ENCODE measurements at regions not wholly inside any gene's neighbourhood (a gene's known extent, or its start where the extent isn't known, plus 50 kb on each side); places are given as distances from the start of the nearest gene placed in this dataset.

DNA sequence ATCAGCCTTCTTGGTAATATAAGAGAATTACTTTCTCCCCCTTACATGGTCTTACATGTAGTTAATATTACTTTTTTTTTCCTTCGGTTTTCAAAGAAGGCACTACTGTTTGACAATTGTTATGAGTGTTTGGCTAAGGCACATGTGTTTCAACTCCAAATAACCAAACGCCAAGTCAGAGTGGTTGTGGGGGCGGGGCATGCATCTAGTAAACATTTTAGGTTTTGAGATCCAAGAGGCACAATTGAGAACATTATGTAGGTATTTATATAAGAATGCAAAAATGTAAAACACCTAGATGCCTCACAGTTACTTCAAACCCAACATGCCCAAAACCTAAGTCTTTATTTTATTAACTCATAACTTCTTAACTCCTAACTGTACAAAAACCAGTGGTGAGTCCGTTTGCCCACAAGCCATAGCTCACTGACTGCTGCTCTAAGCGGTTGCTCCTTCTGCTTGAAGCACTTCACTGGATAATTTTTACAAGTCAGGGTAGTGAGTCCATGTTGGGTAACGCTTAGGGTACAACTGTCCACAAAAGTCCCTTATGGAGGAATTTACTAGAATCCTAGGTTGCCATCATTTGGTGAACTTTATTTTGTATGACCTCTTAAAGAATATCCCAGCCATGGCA is 189.9 kb downstream of the HUNK start:
- WGBS, 2 donors = 69% methylated on average over 6 of the region's 6 CpGs
- DNase-seq (no peak), ATAC-seq (no peak)
- Histone ChIP-seq H3K4me1 (no peaks in the 10 kb centered on the region), H3K9me3 (no peaks in the 10 kb centered on the region), H3K36me3 (replicated peaks in 1 of 2; ENCODE audit: insufficient read depth in 1 of 2, low read depth in 2 of 2) (no peaks in the 10 kb centered on the region), H3K27me3 (no peaks in the 10 kb centered on the region), H3K27ac (no peak overlapping the region), H3K4me3 (no peak overlapping the region)
- intact Hi-C loops (cut with DNase I) = no loop called here
- no peak for TF ChIP-seq CTCF (IDR thresholded peaks at IDR 0.05)

DNA sequence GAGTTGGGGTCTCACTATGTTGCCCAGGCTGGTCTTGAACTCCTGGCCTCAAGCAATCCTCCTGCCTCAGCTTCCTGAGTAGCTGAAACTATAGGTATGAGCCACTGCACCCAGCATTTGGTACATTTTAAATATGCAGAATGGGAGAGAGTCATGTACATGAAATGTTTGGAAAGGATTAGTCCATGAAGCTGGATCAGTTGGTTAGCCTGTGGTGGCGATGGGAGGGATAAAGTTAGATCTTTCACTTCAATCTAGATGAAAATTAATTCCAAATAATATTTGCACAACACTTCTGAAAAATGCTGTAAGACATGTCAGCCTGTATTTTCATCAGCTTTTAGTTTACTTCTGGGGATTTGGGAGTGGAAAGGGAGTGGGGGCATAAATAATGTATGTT is 188.9 kb downstream of the HUNK start:
- DNase-seq = no peak
- H3K9me3 ChIP-seq = no peaks in the 10 kb centered on the region
- no peak overlapping the region for H3K27ac ChIP-seq
- no peak overlapping the region for H3K4me3 ChIP-seq
- WGBS, 2 donors = 81 to 95% methylated on average over 1 of the region's 1 CpG
- no peaks in the 10 kb centered on the region for H3K4me1 ChIP-seq
- H3K36me3 ChIP-seq (replicated peaks in 1 of 2; ENCODE audit: insufficient read depth in 1 of 2, low read depth in 2 of 2) = no peaks in the 10 kb centered on the region
- TF ChIP-seq POLR2A (IDR thresholded peaks at IDR 0.05) = no peak
- no peak for TF ChIP-seq CTCF (IDR thresholded peaks at IDR 0.05)
- H3K27me3 ChIP-seq = no peaks in the 10 kb centered on the region
- intact Hi-C loops (cut with DNase I) = no loop called here
- no peak for ATAC-seq

DNA sequence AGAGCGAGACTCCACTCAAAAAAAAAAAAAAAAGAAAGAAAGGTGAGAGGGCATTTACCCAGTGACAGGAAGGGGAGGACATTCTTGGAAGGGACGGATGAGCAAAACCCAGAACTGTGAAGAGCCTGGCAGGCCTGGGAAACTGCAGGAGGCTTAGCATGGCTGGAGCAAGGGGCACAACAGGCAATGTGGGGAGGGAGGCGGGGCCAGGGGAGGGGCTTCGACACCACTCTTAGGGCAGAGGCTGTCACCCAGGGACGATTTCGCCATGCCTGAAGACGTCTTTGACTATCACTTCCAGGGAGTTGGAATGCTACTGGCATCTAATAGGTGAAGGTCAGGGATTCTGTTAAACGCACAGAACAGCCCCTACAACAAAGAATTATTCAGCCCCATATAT is 184.0 kb downstream of the HUNK start:
- Histone ChIP-seq H3K9me3 (no peaks in the 10 kb centered on the region), H3K27ac (no peak overlapping the region), H3K27me3 (no peaks in the 10 kb centered on the region), H3K4me1 (no peaks in the 10 kb centered on the region), H3K4me3 (no peak overlapping the region), H3K36me3 (replicated peaks in 1 of 2; ENCODE audit: insufficient read depth in 1 of 2, low read depth in 2 of 2) (no peaks in the 10 kb centered on the region)
- DNase-seq (no peak), ATAC-seq (no peak)
- intact Hi-C loops (cut with DNase I) = no loop called here
- TF ChIP-seq POLR2A (IDR thresholded peaks at IDR 0.05) (no peak), CTCF (IDR thresholded peaks at IDR 0.05) (no peak)
- 72 to 79% methylated on average over 8 of the region's 8 CpGs for WGBS, 2 donors

DNA sequence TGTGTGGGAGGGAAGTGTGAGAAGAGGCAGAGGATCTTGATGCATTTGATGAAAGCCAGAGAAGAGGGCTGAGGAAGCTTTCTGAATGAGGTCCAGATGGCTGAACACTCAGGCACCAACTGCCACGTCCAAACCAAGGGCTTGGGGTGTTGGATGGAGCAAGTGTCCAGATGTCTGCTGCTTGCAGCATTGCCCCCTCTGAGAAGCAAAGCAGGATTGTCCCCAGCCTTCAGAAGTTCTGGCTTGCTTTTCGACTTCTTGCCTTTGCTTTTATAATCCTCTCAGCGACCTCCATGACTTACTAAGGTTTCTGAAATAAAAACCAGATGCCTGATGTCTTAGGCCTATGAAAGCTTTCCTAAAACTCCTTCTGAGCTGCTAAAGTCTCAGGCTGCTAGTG is 182.5 kb downstream of the HUNK start:
- Histone ChIP-seq H3K4me3 (no peak overlapping the region), H3K9me3 (no peaks in the 10 kb centered on the region), H3K27ac (no peak overlapping the region), H3K4me1 (no peaks in the 10 kb centered on the region), H3K36me3 (replicated peaks in 1 of 2; ENCODE audit: insufficient read depth in 1 of 2, low read depth in 2 of 2) (no peaks in the 10 kb centered on the region), H3K27me3 (no peaks in the 10 kb centered on the region)
- DNase-seq (peak in 1 of 4 donors; percentile 3), ATAC-seq (no peak)
- WGBS, 2 donors = 49 to 75% methylated on average over 3 of the region's 3 CpGs
- intact Hi-C loops (cut with DNase I) = no loop called here
- TF ChIP-seq CTCF (IDR thresholded peaks at IDR 0.05) (no peak), POLR2A (IDR thresholded peaks at IDR 0.05) (no peak)
